ENCODE measurements at regions not wholly inside any gene's neighbourhood (a gene's known extent, or its start where the extent isn't known, plus 50 kb on each side); places are given as distances from the start of the nearest gene placed in this dataset.
A peak's percentile ranks its signal among the peaks of the same experiment; 100 is the strongest.

GRCh38 chr10:3480281-3480989 lies 304.6 kb downstream of the KLF6 start:
- TF ChIP-seq, protein P1, sequence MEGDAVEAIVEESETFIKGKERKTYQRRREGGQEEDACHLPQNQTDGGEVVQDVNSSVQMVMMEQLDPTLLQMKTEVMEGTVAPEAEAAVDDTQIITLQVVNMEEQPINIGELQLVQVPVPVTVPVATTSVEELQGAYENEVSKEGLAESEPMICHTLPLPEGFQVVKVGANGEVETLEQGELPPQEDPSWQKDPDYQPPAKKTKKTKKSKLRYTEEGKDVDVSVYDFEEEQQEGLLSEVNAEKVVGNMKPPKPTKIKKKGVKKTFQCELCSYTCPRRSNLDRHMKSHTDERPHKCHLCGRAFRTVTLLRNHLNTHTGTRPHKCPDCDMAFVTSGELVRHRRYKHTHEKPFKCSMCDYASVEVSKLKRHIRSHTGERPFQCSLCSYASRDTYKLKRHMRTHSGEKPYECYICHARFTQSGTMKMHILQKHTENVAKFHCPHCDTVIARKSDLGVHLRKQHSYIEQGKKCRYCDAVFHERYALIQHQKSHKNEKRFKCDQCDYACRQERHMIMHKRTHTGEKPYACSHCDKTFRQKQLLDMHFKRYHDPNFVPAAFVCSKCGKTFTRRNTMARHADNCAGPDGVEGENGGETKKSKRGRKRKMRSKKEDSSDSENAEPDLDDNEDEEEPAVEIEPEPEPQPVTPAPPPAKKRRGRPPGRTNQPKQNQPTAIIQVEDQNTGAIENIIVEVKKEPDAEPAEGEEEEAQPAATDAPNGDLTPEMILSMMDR (IDR thresholded peaks at IDR 0.05; ENCODE audit: insufficient read depth, low read depth, low read length, missing control alignments) = no peak
- DNase-seq (ENCODE audit: low read depth) = peak; percentile 54
- H3K4me3 ChIP-seq (ENCODE audit: low read depth, low read length) = no peak overlapping the region

DNA sequence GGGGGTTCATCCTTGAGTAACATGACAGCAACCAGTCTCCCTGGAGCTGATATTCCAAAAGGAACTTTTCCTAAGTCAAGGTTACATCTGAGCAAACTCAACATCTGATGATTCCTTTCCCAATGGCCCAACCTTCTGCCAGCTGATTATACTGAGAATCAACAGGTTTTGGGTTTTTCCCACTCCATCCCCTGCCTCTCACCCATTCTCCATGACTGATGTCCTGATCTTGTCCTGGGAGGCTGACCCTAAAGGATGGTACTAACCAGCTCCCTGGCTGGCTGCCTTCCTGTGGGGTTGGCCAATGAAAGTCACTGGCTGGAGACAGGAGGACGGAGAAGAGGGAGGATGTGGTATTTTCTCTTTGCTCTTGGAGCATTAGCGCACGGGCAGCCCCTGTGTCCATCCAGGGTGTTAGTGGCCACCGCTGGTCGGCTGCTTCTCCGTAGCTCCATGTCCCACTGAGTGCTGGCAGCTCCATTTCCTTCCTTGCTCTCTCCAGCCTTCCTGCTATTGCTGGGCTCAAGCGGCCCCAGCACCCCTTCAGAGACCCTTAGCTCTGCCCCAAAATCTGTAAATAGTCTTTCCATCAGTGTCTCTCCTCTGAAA lies 306.2 kb upstream of the PITRM1 start:
- TF ChIP-seq, protein P1 (IDR thresholded peaks at IDR 0.05; ENCODE audit: insufficient read depth, low read depth, low read length, missing control alignments) = no peak
- H3K4me3 ChIP-seq (ENCODE audit: low read depth, low read length) = no peak overlapping the region
- DNase-seq (ENCODE audit: low read depth) = no peak

- TF ChIP-seq, protein P1 (IDR thresholded peaks at IDR 0.05; ENCODE audit: insufficient read depth, low read depth, low read length, missing control alignments) = no peak
- DNase-seq (ENCODE audit: low read depth) = peak; percentile 73
- H3K4me3 ChIP-seq (ENCODE audit: low read depth, low read length) = peak overlapping the region; percentile 4; the same call in 1 of the 2 replicates
These were observed 305.6 kb upstream of the PITRM1 start for GRCh38 chr10:3478153-3478552.

DNA sequence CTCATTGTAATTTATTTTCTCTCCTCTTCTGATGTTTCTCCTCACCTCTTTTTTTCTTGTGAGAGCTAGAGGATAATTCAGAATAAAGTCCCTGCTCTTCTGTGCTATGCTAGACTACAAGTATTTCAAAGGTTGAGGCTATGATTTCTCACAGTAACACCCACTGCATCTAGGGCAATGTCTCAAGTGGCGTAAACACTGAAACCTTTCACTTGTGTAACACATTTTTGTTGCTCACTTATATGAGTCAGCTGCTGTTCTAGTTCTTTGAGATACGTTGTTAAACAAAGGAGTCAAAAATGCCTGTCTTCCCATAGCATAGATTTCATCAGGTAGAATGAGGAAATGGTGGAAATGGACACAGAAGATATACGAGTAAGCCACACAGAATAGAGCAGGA lies 305.1 kb upstream of the PITRM1 start:
- peak overlapping the region; percentile 4; the same call in 1 of the 2 replicates for H3K4me3 ChIP-seq (ENCODE audit: low read depth, low read length)
- DNase-seq (ENCODE audit: low read depth) = peak; percentile 83
- TF ChIP-seq, protein P1 (IDR thresholded peaks at IDR 0.05; ENCODE audit: insufficient read depth, low read depth, low read length, missing control alignments) = no peak

GRCh38 chr10:3476640-3477448 lies 304.3 kb upstream of the PITRM1 start:
- TF ChIP-seq, protein P1 (IDR thresholded peaks at IDR 0.05; ENCODE audit: insufficient read depth, low read depth, low read length, missing control alignments) = no peak
- DNase-seq (ENCODE audit: low read depth) = no peak

DNA sequence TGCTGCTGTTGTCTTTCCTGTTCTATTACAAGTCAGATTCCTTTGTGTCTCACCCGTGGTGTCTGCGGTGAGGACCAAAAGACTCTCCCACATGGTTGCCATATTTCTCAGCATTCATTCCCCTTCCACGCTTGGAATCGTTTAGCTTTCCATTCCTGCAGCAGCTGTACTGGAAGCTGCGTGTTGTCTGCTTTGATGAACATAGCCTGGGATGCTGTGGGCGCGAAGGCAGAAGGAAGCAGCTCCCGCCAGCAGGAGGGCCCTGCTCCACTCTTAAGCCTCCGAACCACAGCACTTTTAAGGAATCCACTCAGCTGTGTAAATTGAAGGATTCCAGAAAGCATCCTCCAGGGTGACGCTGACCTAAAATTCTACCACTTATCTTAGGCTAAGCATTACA lies 303.6 kb upstream of the PITRM1 start:
- DNase-seq (ENCODE audit: low read depth) = no peak
- no peak overlapping the region for H3K4me3 ChIP-seq (ENCODE audit: low read depth, low read length)
- TF ChIP-seq, protein P1 (IDR thresholded peaks at IDR 0.05; ENCODE audit: insufficient read depth, low read depth, low read length, missing control alignments) = no peak

More at GRCh38 chr10:3476640-3477448, 304.3 kb upstream of the PITRM1 start:
- H3K4me3 ChIP-seq (ENCODE audit: low read depth, low read length) = no peak overlapping the region
